ENCODE measurements at regions not wholly inside any gene's neighbourhood (a gene's known extent, or its start where the extent isn't known, plus 50 kb on each side); places are given as distances from the start of the nearest gene placed in this dataset.

- TF ChIP-seq POLR2A (IDR thresholded peaks at IDR 0.05; ENCODE audit: extremely low read depth, insufficient read length) (no peak), CTCF (IDR thresholded peaks at IDR 0.05; ENCODE audit: low read depth, low read length) (no peak)
- TF ChIP-seq, protein P1, sequence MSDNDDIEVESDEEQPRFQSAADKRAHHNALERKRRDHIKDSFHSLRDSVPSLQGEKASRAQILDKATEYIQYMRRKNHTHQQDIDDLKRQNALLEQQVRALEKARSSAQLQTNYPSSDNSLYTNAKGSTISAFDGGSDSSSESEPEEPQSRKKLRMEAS (IDR thresholded peaks at IDR 0.05; ENCODE audit: low read depth, low read length), result no peak
These were observed 111.9 kb upstream of the CNTN1 start for GRCh38 chr12:40580346-40580745.
